HepG2 (cell line): ENCODE measurements at regions not wholly inside any gene's neighbourhood (a gene's known extent, or its start where the extent isn't known, plus 50 kb on each side); places are given as distances from the start of the nearest gene placed in this dataset.

Experiments used
- HNRNPH1 ChIP-seq: fragments of 200-400 bp; formaldehyde crosslinking; optimal IDR thresholded peaks from 2 replicates; pipeline ENCODE3; 2017; ENCODE audit warnings: mild to moderate bottlenecking, low read depth, low read length
- KDM5A ChIP-seq: fragments of 200-600 bp; sonication (generic); IDR thresholded peaks from 2 replicates; pipeline ENCODE4 v1.7.0; 2018; ENCODE audit warnings: antibody characterized with exemption, mild to moderate bottlenecking, low read length, borderline replicate concordance
- MAX ChIP-seq: IDR thresholded peaks from 2 replicates; pipeline ENCODE4 v1.6.1; 2012; ENCODE audit warnings: inconsistent platforms
- MEF2D ChIP-seq: sonication (generic); formaldehyde crosslinking; IDR thresholded peaks from 2 replicates; pipeline ENCODE4 v1.5.1; 2020; ENCODE audit warnings: mild to moderate bottlenecking, missing genetic modification reagents
- MXI1 ChIP-seq: IDR thresholded peaks from 3 replicates; pipeline ENCODE4 v1.6.1; 2012; ENCODE audit warnings: low read depth, low read length, inconsistent platforms, borderline replicate concordance
- PHB2 ChIP-seq: fragments of 450-650 bp; IDR thresholded peaks from 2 replicates; pipeline ENCODE4 v1.6.1; 2018; ENCODE audit not compliant: partially characterized antibody
- RBM22 ChIP-seq: fragments of 200-400 bp; formaldehyde crosslinking; optimal IDR thresholded peaks from 2 replicates; pipeline ENCODE3; 2017; ENCODE audit warnings: mild to moderate bottlenecking, low read length, moderate library complexity
- ZBED4 ChIP-seq: sonication (generic); formaldehyde crosslinking; IDR thresholded peaks from 2 replicates; pipeline ENCODE4 v1.4.0; 2020; ENCODE audit warnings: missing genetic modification reagents, borderline replicate concordance
- ZNF530 ChIP-seq: sonication (generic); formaldehyde crosslinking; IDR thresholded peaks from 2 replicates; pipeline ENCODE4 v1.5.0; 2020; ENCODE audit warnings: low read depth, mild to moderate bottlenecking, missing genetic modification reagents
- ZXDC ChIP-seq: sonication (generic); formaldehyde crosslinking; IDR thresholded peaks from 2 replicates; pipeline ENCODE4 v1.5.0; 2020; ENCODE audit warnings: mild to moderate bottlenecking, missing genetic modification reagents

GRCh38 chr15:69988541-69989225, 109.0 kb downstream of the TLE3 start (continued):
- no peak for TF ChIP-seq ZXDC (CRISPR knock-in tag)
- no peak for TF ChIP-seq KDM5A
- no peak for TF ChIP-seq PHB2
- TF ChIP-seq MEF2D, result no peak
- TF ChIP-seq HNRNPH1, result no peak
- TF ChIP-seq ZNF530 (CRISPR knock-in tag), result no peak
- TF ChIP-seq ZBED4, result no peak
- TF ChIP-seq MXI1, result no peak
- no peak for TF ChIP-seq RBM22
- TF ChIP-seq MAX, result no peak
